Myocyte (in vitro differentiated cells): ENCODE measurements at regions not wholly inside any gene's neighbourhood (a gene's known extent, or its start where the extent isn't known, plus 50 kb on each side); places are given as distances from the start of the nearest gene placed in this dataset.
"Not testable (repeated sequence)": the region's sequence is repeated elsewhere in the genome, so short reads cannot be mapped to it uniquely, and the experiment has no call there.

Experiments used
- DNase-seq: peaks from one replicate; pipeline ENCODE4 v3.0.0-alpha.2; 2012; ENCODE audit warnings: low read depth

- DNase-seq = not testable (repeated sequence)
Observed at GRCh38 chr5:88615767-88616166, 267.2 kb downstream of the MEF2C start.

GRCh38 chr5:88613051-88613450 lies 269.9 kb downstream of the MEF2C start:
- no peak for DNase-seq

DNA sequence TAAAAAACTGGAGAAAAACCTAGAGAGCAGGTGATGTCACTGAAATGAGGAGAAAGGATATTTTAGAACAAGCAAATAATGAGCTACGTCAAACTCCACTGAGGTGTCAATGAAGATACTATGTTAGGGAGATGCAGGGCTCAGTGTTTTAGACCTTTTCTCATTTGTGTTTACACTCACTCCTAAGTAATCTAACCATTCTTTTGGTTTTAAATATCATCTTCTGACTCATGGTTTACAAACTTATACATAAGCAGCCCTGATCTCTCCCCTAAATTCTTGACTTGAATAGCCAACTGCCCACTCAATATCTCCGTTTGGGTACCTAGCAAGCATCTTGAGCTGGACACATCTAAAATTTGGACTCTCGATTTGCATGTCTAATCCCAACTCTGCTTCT lies 272.4 kb downstream of the MEF2C start:
- no peak for DNase-seq

- DNase-seq = no peak
Observed at GRCh38 chr5:88607492-88607891, 275.5 kb downstream of the MEF2C start.

GRCh38 chr5:88606626-88607025 lies 276.4 kb downstream of the MEF2C start:
- no peak for DNase-seq

DNA sequence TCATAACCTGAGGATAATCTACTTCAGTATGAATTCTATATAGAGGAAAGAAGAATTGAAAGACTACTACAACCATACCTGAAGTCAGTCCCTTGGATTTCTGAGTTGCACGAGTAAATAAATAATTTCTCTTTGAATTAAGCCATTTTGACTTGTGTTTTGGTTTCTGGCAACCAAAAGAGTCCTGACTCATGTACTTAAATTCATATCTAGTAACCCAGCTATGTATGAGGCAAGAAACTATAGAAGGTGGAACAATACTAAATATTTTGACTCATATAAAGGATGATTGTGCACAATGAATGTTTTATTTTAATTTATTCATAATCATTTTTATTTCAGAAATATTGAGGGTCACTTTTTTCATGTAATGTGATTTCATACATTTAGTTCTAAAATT lies 276.8 kb downstream of the MEF2C start:
- no peak for DNase-seq

DNA sequence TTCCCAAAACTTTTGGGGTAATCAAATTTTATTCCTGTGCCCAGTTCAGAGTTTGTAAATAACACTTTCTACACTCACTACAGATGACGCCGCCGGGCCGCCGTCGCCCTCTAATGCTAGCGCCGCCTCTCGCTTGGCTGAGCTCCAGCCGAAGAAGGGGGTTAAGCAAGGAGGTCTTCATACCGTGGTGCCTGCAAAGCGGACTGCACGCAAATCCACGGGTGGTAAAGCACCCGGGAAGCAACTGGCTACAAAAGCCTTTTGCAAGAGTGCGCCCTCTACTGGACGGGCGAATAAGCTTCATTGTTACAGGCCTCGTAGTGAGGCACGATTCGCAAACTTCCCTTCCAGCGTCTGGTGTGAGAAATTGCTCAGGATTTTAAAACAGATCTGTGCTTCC lies 280.4 kb downstream of the MEF2C start:
- DNase-seq = no peak

DNA sequence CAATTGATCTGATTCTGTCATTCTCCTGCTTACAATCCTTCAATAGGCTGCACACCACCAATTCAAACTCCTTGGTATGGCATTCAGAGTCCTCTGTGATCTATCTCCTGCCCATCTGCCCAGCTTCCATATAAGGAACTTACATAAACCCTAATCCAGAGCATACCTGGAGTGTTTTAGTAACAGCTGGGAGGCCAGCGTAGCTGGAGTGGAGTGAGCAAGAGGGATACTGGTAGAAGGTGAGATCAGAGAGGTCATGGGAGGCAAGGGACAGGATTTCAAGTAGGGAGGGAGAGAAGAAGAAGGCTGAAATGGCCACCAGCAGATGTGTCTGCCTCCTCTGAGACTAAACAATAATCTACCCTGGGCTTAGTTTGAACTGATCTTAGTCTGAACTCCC lies 288.5 kb downstream of the MEF2C start:
- DNase-seq = no peak

GRCh38 chr5:88588609-88589008 lies 294.4 kb downstream of the MEF2C start:
- DNase-seq = no peak

GRCh38 chr5:88583471-88583870 lies 299.5 kb downstream of the MEF2C start:
- DNase-seq = peak; percentile 76

- no peak for DNase-seq
Observed at GRCh38 chr5:88558366-88558765, 289.7 kb upstream of the TMEM161B start.

- no peak for DNase-seq
Observed at GRCh38 chr5:88557881-88558280, 289.2 kb upstream of the TMEM161B start.

- DNase-seq = no peak
Observed at GRCh38 chr5:88557131-88557530, 288.5 kb upstream of the TMEM161B start.

DNA sequence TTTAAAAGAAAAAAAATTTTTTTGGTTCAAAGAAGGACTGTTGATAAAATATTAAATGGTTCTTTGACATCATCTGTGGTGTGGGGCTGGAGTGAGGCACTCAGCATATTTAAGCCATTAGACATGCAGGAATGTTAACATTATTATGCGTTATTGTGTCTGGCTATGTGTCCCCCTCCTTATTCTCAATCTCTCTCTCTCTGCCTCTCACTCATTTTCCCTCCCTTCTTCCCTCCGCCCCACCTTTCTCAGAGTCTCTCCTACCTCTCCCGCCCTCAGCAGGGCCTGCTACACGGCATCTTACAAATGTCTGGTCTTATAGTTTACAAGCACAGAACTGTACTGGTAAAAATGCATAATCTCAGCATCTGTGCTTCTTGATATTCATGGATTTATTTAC lies 287.8 kb upstream of the TMEM161B start:
- no peak for DNase-seq

- DNase-seq = peak; percentile 14
Observed at GRCh38 chr5:88555674-88556073, 287.0 kb upstream of the TMEM161B start.

GRCh38 chr5:88553986-88554385 lies 285.3 kb upstream of the TMEM161B start:
- DNase-seq = no peak

DNA sequence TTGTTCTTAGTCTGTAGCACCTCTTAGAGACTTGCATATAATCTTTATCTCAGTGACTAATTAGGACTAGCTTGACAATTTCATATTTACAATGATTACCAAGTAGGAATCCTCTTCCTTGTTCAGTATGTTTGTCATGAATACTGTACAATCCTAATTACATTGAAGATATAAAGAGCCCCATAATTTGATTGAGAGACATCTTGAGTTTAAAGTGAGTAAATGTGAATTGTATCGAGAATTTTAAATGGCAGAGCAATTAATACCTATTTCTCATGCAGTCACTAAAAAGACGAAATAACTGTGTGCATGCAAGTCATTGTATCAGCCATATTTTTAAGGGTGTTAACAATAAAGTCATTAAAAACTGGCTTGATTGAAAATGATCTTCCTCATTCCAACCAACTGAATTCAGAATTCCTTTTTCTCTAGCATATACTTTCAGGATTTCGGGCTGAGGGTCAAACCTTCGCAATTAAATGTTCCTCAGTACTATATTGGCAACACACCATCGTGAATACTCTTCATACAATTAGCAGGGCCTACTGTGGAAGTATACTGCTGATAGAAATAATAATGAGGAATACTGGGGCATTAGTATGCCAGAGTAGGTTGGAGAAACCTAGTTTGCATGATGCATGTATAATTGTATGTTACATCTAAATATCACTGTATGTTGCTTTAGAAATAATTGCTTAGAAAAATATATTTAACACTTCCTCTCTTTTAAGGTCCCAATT lies 284.7 kb upstream of the TMEM161B start:
- DNase-seq = no peak

DNA sequence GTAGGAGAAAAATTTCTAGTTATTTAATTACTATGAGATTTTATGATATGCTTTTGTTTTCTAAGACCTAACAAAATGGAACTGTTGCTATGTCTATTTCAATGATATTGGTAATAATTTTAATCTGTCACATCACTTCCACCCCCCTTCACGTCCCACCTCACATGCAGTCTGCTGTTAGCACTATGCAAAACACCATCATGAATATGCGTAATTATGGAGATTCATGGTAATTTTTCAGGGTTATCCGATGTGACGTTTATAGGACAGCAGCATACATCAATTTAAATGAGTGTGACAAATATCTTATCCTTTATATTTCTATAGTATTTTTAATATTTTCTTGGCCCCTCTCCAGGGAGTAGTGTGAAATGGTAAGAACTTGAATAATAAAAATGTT lies 283.8 kb upstream of the TMEM161B start:
- no peak for DNase-seq

GRCh38 chr5:88551724-88552345 lies 283.2 kb upstream of the TMEM161B start:
- peak; percentile 2 for DNase-seq

GRCh38 chr5:88550736-88551135 lies 282.1 kb upstream of the TMEM161B start:
- no peak for DNase-seq

- DNase-seq = no peak
Observed at GRCh38 chr5:88548136-88548805, 279.6 kb upstream of the TMEM161B start.

DNA sequence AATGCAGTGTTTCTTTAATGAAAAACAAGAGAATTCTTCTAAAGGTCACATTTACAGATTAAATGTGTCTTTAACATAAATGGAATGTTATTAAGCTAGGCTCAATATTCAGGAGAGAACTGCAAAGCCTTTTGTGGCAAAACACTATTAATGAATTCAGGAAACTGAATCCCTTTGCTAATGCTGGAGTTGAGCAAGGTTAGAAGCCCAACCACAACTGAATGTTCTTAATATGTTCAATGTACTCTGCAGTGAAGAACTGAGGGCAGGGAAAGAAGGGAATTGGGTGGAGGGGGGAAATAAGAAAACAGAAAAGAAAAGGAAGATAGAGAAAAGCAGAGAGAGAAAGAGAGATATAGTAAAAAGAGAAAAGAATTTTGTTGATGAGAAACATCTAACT lies 276.7 kb upstream of the TMEM161B start:
- no peak for DNase-seq

DNA sequence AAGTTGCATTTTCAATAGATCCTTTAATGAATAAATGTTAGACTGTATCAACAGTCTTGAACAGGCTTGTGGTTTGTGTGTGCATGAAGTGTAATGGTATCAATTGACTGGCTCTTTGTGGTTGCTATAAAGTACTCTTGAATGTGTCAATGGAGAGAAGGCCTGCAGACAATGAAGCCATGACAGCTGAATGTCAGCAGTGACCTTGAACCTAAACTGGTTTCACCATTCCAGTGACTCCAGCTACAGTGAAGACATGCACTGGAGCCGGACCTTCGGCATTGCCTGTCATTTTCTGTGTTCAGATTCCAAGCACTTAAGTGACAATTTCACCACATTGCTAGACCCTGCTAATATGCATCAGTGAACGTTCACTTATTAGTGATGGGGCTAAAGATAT lies 276.0 kb upstream of the TMEM161B start:
- DNase-seq = no peak
